ENCODE measurements at regions not wholly inside any gene's neighbourhood (a gene's known extent, or its start where the extent isn't known, plus 50 kb on each side); places are given as distances from the start of the nearest gene placed in this dataset.
"Not testable (repeated sequence)": the region's sequence is repeated elsewhere in the genome, so short reads cannot be mapped to it uniquely, and the experiment has no call there.

GRCh38 chr5:145027286-145027685, 807.9 kb downstream of the PRELID2 start:
- DNase-seq, result no peak
- in situ Hi-C loops (cut with HindIII; ENCODE audit: low pct_ligation_motif_present, low pct_unique_long_range_greater_than_20kb, low sequenced_read_pairs), result no loop called here

DNA sequence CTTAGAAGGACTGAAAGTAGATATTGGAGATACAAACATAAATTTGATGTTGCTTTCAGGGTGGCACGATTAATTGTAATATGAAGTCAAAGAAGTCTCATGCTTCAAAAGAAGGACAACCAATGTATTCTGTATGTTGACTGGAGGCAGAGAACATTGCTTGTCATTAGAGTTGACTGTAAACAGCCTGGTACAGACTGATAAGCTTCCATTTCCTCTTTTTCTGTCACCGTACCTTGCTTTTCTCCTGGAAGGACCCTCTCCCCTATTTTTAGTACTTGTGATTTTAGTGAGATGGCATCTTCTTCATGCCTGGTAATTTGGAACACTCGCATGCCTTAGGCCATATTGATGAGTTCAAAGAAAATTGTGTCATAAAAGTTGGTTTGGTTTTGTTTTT, 809.4 kb downstream of the PRELID2 start:
- in situ Hi-C loops (cut with HindIII; ENCODE audit: low pct_ligation_motif_present, low pct_unique_long_range_greater_than_20kb, low sequenced_read_pairs), result no loop called here
- DNase-seq, result no peak

GRCh38 chr5:145015146-145015545, 820.0 kb downstream of the PRELID2 start:
- in situ Hi-C loops (cut with HindIII; ENCODE audit: low pct_ligation_motif_present, low pct_unique_long_range_greater_than_20kb, low sequenced_read_pairs), result no loop called here
- DNase-seq, result no peak

DNA sequence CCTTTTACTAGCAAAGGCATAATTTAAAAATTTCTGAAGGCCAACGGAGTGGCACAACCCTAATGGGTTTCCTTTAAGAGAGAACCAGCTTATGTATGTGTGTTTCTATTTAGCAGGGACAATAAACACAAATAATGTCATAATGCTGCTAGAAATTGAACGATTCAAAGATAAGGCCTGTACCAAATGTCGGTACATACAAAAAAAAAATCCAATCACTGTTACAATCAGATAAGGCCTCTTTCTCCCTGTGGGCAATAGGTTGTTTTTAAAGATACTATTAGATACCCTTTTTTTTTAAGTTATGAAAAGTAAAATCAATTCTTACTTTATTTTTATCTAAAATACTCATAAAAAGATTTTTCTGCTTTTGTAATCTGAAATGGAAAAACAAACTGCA, 821.0 kb downstream of the PRELID2 start:
- DNase-seq, result no peak
- in situ Hi-C loops (cut with HindIII; ENCODE audit: low pct_ligation_motif_present, low pct_unique_long_range_greater_than_20kb, low sequenced_read_pairs), result no loop called here

DNA sequence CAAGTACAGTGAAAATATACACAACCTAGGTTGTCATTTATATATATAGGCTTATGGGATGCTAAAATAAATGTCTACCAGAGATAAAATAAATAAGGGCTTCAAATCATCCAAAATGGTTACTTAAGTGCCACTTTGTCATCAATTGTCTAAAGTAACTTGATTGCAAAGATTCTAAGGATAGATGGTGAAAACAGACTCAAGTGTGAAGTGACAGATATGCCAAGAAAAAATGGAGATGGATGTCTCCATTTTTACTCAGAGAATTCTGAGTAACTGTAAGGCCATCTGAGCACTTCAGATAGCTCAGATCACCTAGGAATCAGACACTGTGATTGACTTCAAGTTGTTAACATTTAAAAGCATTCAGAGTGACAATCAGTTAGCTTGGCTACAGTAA, 824.3 kb downstream of the PRELID2 start:
- DNase-seq, result no peak
- in situ Hi-C loops (cut with HindIII; ENCODE audit: low pct_ligation_motif_present, low pct_unique_long_range_greater_than_20kb, low sequenced_read_pairs), result no loop called here

GRCh38 chr5:145008876-145009530, 826.1 kb downstream of the PRELID2 start:
- no peak for DNase-seq
- in situ Hi-C loops (cut with HindIII; ENCODE audit: low pct_ligation_motif_present, low pct_unique_long_range_greater_than_20kb, low sequenced_read_pairs), result no loop called here

- DNase-seq; in situ Hi-C loops (cut with HindIII; ENCODE audit: low pct_ligation_motif_present, low pct_unique_long_range_greater_than_20kb, low sequenced_read_pairs): not testable (repeated sequence)
These were observed 823.7 kb downstream of the KCTD16 start for GRCh38 chr5:144994356-144994755.

DNA sequence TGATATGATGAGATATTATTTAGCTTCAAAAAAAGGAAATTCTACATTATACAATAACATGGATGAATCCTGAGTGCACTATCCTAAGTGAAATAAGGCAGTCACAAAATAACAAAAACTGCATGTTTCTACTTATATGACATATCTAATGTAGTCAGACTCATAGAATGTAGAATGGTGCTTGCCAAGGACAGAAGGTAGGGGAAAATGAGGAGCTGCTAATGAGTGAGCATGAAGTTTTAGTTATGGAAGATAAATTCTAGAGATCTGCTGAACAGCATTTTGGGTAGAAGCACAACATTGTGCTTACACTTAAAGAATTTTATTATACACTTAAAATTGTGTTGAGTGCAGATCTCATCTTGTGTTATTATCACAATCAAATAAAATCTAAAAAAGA, 812.4 kb downstream of the KCTD16 start:
- in situ Hi-C loops (cut with HindIII; ENCODE audit: low pct_ligation_motif_present, low pct_unique_long_range_greater_than_20kb, low sequenced_read_pairs), result no loop called here

DNA sequence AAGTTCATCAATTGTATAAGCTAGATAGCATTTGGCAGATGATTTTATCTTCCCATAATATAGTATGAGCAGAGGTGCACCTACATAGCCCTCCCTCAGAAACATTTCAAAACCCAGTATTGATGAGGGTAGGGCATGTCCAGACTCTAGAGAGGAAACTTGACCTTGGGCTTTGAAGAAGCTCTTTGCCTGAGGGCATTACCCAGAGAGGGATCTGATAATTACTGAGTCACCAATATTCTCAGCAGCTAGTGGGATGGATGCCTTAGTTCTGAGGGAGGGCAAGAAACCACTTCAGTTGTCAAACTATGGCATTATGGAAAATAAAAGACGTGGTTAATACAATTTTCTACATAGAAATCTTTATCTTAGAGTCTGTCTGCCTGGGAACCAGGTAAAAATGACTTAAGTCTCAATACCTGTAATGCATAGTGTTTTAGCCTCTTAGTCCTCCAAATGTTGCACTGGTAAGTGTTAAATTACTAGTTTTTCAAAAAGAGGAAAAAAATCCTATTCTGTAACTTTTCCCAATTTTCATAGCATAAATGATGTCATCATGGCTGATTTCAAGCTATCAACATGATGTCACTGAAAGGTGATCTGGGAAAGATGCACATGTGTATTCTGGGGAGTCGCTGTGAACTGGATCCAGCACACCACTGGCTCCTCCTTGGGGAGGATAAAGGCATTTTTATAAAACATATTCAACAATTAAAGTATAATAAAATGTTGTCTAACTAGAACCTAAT, 809.0 kb downstream of the KCTD16 start:
- in situ Hi-C loops (cut with HindIII; ENCODE audit: low pct_ligation_motif_present, low pct_unique_long_range_greater_than_20kb, low sequenced_read_pairs), result no loop called here

More for the DNA sequence above, 812.4 kb downstream of the KCTD16 start:
- DNase-seq, result no peak

GRCh38 chr5:144972317-144972716, 801.6 kb downstream of the KCTD16 start:
- DNase-seq, result no peak
- in situ Hi-C loops (cut with HindIII; ENCODE audit: low pct_ligation_motif_present, low pct_unique_long_range_greater_than_20kb, low sequenced_read_pairs), result no loop called here

More for the DNA sequence above, 809.0 kb downstream of the KCTD16 start:
- DNase-seq, result no peak

- in situ Hi-C loops (cut with HindIII; ENCODE audit: low pct_ligation_motif_present, low pct_unique_long_range_greater_than_20kb, low sequenced_read_pairs), result no loop called here
- DNase-seq, result no peak
These were observed 800.6 kb downstream of the KCTD16 start for GRCh38 chr5:144971108-144971850.

GRCh38 chr5:144960296-144960695, 789.6 kb downstream of the KCTD16 start:
- in situ Hi-C loops (cut with HindIII; ENCODE audit: low pct_ligation_motif_present, low pct_unique_long_range_greater_than_20kb, low sequenced_read_pairs), result no loop called here

GRCh38 chr5:144958002-144958401, 787.3 kb downstream of the KCTD16 start:
- no peak for DNase-seq
- in situ Hi-C loops (cut with HindIII; ENCODE audit: low pct_ligation_motif_present, low pct_unique_long_range_greater_than_20kb, low sequenced_read_pairs), result no loop called here

More at GRCh38 chr5:144960296-144960695, 789.6 kb downstream of the KCTD16 start:
- DNase-seq, result no peak

DNA sequence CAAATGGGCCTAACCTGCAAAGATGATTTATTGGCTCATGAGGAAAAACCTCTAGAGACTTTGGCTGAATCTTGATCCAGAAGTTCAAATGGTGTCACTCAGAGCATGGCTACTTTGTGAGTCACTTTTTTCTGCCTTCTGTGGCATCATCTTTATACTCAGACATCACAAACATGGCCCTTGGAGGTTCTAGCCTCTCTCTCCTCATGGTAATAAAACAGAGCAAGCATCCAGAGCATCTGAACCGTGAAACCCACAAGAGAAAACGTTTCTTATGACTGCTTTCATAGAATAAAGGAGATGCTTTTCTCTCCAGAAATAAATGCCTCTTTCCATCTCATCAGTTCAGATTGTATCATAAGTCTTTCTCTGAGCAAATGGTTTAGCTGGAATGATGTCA, 780.3 kb downstream of the KCTD16 start:
- DNase-seq, result no peak
- in situ Hi-C loops (cut with HindIII; ENCODE audit: low pct_ligation_motif_present, low pct_unique_long_range_greater_than_20kb, low sequenced_read_pairs), result no loop called here

DNA sequence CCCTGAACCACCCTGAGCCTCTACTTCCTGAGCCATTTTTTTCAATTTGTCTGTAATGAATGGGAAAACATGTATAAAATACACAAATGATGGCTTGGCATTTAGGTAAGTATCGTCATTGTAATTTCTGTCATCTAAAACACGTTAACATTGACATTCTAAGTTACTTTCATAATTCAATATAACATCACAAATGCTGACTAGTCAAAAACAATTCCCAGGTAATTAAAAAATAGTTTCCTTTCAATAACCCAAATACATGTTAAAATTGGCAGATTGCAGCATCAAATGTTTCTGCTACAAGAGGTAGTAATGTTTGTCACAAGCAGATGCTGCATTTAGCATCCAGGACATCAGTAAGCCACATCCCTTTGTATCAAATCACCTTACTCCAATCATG, 776.4 kb downstream of the KCTD16 start:
- in situ Hi-C loops (cut with HindIII; ENCODE audit: low pct_ligation_motif_present, low pct_unique_long_range_greater_than_20kb, low sequenced_read_pairs), result no loop called here
- DNase-seq, result no peak

GRCh38 chr5:144945503-144945902, 774.8 kb downstream of the KCTD16 start:
- no peak for DNase-seq
- in situ Hi-C loops (cut with HindIII; ENCODE audit: low pct_ligation_motif_present, low pct_unique_long_range_greater_than_20kb, low sequenced_read_pairs), result no loop called here

DNA sequence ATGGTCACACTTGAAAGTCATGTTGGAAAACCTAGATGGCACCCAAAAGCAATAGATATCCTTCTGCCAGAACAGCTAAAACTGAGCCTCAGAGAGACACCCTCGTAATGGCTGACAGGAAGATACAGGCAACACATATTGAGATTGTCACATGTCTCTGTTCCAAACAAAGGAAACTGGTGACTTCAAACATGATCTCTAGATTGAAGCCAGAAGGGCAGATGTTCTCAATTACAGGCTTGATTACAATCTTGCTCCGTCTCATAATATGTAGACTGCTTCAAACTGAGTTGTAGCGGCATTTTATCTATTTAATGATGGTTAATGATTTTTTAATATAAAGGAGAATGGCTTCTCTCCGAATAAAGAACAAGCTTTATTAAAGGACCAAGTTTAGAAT, 774.3 kb downstream of the KCTD16 start:
- no peak for DNase-seq
- in situ Hi-C loops (cut with HindIII; ENCODE audit: low pct_ligation_motif_present, low pct_unique_long_range_greater_than_20kb, low sequenced_read_pairs), result no loop called here

- in situ Hi-C loops (cut with HindIII; ENCODE audit: low pct_ligation_motif_present, low pct_unique_long_range_greater_than_20kb, low sequenced_read_pairs), result no loop called here
- DNase-seq, result no peak
These were observed 770.3 kb downstream of the KCTD16 start for GRCh38 chr5:144941004-144941403.

GRCh38 chr5:144918371-144918770, 747.7 kb downstream of the KCTD16 start:
- in situ Hi-C loops (cut with HindIII; ENCODE audit: low pct_ligation_motif_present, low pct_unique_long_range_greater_than_20kb, low sequenced_read_pairs), result no loop called here
- DNase-seq, result no peak
